AG04449 (cell line): ENCODE measurements at regions not wholly inside any gene's neighbourhood (a gene's known extent, or its start where the extent isn't known, plus 50 kb on each side); places are given as distances from the start of the nearest gene placed in this dataset.

Experiments used
- CTCF ChIA-PET: fragments of 350-600 bp; formaldehyde crosslinking; extraction: SDS; loops from one replicate; lab custom pipeline; 2021; ENCODE audit warnings: antibody characterized with exemption; lab: Yijun Ruan, JAX
- POLR2A ChIA-PET: fragments of 400-600, 350-600 bp; formaldehyde crosslinking; extraction: SDS; loops from one replicate; lab custom pipeline; 2020; ENCODE audit warnings: antibody characterized with exemption, inconsistent platforms; lab: Yijun Ruan, JAX
- DNase-seq: peaks from one replicate; pipeline ENCODE4 v3.0.0-alpha.2; 2010; ENCODE audit warnings: low read depth, low spot score
- H3K4me3 ChIP-seq: 2 replicates; pipeline ENCODE4 v1.5.1; 2011; ENCODE audit warnings: low read depth, mild to moderate bottlenecking, control low read depth, low read length
- TF ChIP-seq, protein P1 (sequence below): IDR thresholded peaks from one replicate; pipeline ENCODE4 v1.5.1; 2011; ENCODE audit warnings: mild to moderate bottlenecking, moderate library complexity, low read length, control low read depth, inconsistent platforms; ENCODE audit not compliant: insufficient read depth; ENCODE audit errors: missing control alignments

DNA sequence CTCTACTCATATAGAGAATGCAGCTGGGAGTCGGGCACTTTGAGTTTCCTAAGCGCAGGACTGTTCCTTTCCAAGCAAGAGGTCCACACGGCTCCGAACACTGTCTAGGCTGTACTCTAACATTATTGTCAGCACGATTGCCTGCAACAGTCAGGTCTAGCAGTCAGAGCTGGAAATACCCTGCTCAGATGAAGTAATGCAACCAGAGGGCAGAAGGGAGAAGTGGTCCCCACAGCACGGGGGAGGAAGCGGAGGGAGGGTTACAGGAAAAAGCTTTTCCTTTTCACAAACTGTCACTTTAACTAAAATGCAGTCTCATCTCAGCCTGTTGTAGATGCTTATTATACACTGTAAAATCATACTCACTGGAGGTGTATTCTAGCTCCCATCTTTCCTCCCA is 98.9 kb upstream of the SLC44A3 start:
- H3K4me3 ChIP-seq: no peak overlapping the region
- no peak for DNase-seq
- ChIA-PET CTCF (no interaction called here), POLR2A (no interaction called here)
- TF ChIP-seq, protein P1, sequence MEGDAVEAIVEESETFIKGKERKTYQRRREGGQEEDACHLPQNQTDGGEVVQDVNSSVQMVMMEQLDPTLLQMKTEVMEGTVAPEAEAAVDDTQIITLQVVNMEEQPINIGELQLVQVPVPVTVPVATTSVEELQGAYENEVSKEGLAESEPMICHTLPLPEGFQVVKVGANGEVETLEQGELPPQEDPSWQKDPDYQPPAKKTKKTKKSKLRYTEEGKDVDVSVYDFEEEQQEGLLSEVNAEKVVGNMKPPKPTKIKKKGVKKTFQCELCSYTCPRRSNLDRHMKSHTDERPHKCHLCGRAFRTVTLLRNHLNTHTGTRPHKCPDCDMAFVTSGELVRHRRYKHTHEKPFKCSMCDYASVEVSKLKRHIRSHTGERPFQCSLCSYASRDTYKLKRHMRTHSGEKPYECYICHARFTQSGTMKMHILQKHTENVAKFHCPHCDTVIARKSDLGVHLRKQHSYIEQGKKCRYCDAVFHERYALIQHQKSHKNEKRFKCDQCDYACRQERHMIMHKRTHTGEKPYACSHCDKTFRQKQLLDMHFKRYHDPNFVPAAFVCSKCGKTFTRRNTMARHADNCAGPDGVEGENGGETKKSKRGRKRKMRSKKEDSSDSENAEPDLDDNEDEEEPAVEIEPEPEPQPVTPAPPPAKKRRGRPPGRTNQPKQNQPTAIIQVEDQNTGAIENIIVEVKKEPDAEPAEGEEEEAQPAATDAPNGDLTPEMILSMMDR: no peak

DNA sequence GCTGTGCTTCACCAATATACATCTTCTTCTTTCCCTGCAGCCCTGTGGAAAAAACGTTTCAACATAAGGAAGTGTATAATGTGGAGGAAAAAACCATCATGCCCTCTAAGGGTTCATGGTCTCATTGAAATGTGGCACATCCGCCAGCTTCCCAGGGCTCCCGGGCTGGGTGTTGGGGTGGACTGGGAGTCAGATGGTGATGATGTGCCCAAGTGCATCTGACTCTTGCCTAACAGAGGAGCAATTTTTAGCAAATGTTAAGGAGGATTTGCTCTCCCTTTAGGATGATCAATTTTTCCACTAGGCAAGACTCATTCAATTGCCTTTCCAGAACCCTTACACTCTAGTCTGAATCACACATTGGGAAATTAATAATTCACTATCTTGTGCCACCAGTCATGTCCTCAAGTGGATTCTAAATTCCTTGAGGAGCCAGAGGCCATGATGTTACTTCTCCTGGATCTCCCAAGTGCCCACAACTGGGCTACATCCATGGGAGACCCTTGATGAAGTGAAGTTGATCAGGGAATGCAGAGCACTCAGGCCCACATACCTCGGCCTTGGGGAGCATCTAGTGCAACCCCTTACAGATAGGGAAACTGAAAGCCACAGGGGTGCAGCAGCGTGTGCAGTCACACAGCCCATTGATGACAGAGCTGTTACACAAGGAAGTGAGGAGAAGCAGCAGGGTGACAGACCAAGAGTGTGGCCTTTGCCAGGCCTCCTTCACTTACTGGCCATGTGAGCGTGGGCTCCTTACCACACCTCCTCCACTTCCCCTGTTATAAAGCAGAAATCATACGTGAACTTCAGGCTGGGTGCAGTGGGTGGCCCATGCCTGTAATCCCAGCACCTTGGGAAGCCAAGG is 100.0 kb upstream of the SLC44A3 start:
- no peak for DNase-seq
- no peak overlapping the region for H3K4me3 ChIP-seq
- TF ChIP-seq, protein P1: no peak
- ChIA-PET POLR2A (no interaction called here), CTCF (no interaction called here)

DNA sequence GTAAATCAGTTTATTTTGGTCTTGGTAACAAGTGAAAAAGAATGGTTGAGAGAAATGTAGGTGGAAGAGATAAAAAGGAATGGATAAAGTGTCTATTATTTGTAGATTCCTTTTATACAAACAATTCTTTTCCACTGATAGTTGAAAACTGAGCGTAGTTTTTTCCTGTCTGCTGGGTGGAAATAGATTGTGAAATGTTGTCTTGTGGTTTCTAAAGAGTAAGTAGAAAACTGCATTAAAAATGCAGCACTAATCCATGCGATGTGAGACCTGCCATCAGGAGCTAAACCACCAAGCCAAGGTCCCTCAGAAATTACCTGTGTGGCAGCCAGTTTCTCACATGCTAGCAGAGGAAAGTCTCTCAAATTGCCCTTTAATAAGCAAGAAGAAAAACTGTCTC is 103.2 kb upstream of the SLC44A3 start:
- CTCF ChIA-PET: no interaction called here
- POLR2A ChIA-PET: no interaction called here
- no peak overlapping the region for H3K4me3 ChIP-seq
- TF ChIP-seq, protein P1: no peak
- DNase-seq: no peak

DNA sequence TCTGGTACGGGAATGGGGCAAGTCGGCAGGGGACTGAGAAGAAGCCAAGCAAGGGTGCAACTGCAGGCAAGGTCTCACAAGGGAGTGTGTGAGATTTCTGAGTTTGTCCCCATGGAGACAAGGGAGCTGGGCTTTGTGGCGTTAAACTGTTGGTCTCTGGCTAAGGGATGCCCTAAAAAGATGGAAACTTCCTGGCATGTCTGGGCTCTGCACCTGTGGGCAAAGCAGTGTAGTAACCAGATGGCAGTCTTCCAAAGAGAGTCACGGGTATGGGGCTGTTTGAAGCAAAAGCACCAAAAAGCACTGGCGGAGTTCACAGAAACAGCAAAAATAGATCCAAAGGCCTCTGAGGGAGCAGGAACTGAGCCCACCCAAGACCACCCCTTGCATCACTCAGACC is 104.8 kb upstream of the SLC44A3 start:
- POLR2A ChIA-PET: no interaction called here
- CTCF ChIA-PET: interaction anchor here (1.3 kb wide), 1 partner anchor 21 kb away, joined by 3 read pairs; no protein-coding TSS in a partner anchor
- no peak overlapping the region for H3K4me3 ChIP-seq
- TF ChIP-seq, protein P1: no peak
- DNase-seq: no peak

DNA sequence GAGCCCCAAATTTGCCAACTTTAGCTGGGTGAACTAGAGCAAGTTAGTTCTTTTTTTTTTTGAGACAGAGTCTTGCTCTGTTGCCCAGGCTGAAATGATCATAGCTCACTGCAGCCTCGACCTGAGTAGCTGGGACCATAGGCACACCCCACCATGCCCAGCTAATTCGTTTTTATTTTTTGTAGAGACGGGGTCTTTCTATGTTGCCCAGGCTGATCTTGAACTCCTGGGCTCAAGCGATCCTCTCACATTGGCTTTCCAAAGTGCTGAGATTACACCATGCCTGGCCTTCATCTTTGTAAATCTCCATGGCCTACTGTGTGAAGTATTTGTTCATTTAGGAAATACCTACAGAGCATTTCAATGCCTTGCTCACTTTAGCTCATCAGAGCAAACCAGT is 105.6 kb upstream of the SLC44A3 start:
- CTCF ChIA-PET: interaction anchor here (0.8 to 1.3 kb wide), 3 partner anchors 10 to 22 kb away, joined by 3 read pairs; no protein-coding TSS in a partner anchor
- TF ChIP-seq, protein P1: no peak
- no peak overlapping the region for H3K4me3 ChIP-seq

DNA sequence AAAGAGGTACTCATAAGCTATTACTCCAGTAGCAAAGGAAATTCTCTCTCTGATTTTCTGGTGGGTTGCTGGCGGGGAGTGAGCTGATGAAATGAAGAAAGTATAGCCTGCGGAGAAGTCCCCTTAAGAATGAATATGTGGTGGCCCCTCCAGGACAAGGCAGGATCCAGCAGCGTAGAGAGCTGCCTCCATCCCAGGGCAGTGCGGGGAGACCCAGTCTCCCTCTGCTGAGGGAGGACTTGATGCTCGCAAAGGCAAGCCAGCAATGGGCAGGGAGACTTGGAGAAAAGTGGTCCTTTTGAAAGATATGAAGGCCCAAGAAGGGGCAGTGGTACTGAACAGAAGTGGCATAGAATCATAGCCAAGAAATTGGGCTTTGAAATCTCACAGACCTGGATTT is 106.0 kb upstream of the SLC44A3 start:
- DNase-seq: no peak
- POLR2A ChIA-PET: interaction anchor here (0.8 to 1.6 kb wide), 4 partner anchors 14 to 173 kb away, joined by 3 to 7 read pairs (median 4); partner anchors contain the start of gene F3
- no peak overlapping the region for H3K4me3 ChIP-seq
- TF ChIP-seq, protein P1: no peak
- CTCF ChIA-PET: interaction anchor here (0.8 to 1.3 kb wide), 3 partner anchors 9 to 22 kb away, joined by 3 read pairs; no protein-coding TSS in a partner anchor

More for the DNA sequence above, 105.6 kb upstream of the SLC44A3 start:
- DNase-seq: no peak
- POLR2A ChIA-PET: interaction anchor here (1.1 to 1.6 kb wide), 2 partner anchors 13 to 173 kb away, joined by 4 to 7 read pairs; partner anchors contain the start of gene F3
